DND-41 (cell line): ENCODE measurements at regions not wholly inside any gene's neighbourhood (a gene's known extent, or its start where the extent isn't known, plus 50 kb on each side); places are given as distances from the start of the nearest gene placed in this dataset.

Source experiments
- ATAC-seq: fragments of 200-7000 bp; cut with Tn5 transposase; 3 replicates; pipeline ENCODE4 v1.9.1; 2021; ENCODE audit warnings: low read depth; ENCODE audit not compliant: insufficient read depth
- DNase-seq: peaks from one replicate; pipeline ENCODE4 v3.0.0-alpha.2; 2020
- H2AFZ ChIP-seq: 2 replicates; pipeline ENCODE4 v1.6.0; 2012; ENCODE audit warnings: low read depth, low read length
- H3K27ac ChIP-seq: 2 replicates; pipeline ENCODE4 v1.5.1; 2012; ENCODE audit warnings: low read length, inconsistent platforms
- H3K27me3 ChIP-seq: fragments of 200-600 bp; sonication (generic); 2 replicates; pipeline ENCODE4 v1.6.0; 2012; ENCODE audit warnings: low read length, mild to moderate bottlenecking, inconsistent platforms; ENCODE audit not compliant: insufficient read depth, poor library complexity
- H3K36me3 ChIP-seq: 2 replicates; pipeline ENCODE4 v1.5.1; 2012; ENCODE audit warnings: low read length, inconsistent platforms; ENCODE audit not compliant: insufficient read depth
- H3K4me1 ChIP-seq: 2 replicates; pipeline ENCODE4 v1.5.1; 2012; ENCODE audit warnings: mild to moderate bottlenecking, low read length; ENCODE audit not compliant: insufficient read depth
- H3K4me2 ChIP-seq: 2 replicates; pipeline ENCODE4 v1.6.0; 2012; ENCODE audit warnings: mild to moderate bottlenecking, moderate library complexity, low read length, inconsistent platforms; ENCODE audit not compliant: insufficient read depth
- H3K4me3 ChIP-seq, 2 experiments: fragments of 200-600 bp in 1 of 2; shearing (Covaris generic) in 1 of 2; 2 replicates each; pipeline ENCODE4 v1.5.1; 2012 to 2016; ENCODE audit warnings: inconsistent platforms in 2 of 2, low read length in 2 of 2, mild to moderate bottlenecking in 2 of 2, low read depth in 1 of 2, moderate library complexity in 1 of 2
- H3K79me2 ChIP-seq: 2 replicates; pipeline ENCODE4 v1.6.0; 2012; ENCODE audit warnings: low read length, inconsistent platforms; ENCODE audit not compliant: insufficient read depth
- H3K9ac ChIP-seq: 2 replicates; pipeline ENCODE4 v1.6.0; 2012; ENCODE audit warnings: low read depth, mild to moderate bottlenecking, inconsistent platforms, low read length, moderate library complexity
- H3K9me3 ChIP-seq: 2 replicates; pipeline ENCODE4 v1.5.1; 2012; ENCODE audit warnings: low read length, moderate library complexity, mild to moderate bottlenecking, inconsistent platforms; ENCODE audit not compliant: insufficient read depth, severe bottlenecking
- H4K20me1 ChIP-seq: 2 replicates; pipeline ENCODE4 v1.6.0; 2012; ENCODE audit warnings: low read length; ENCODE audit not compliant: insufficient read depth
- CTCF ChIP-seq: IDR thresholded peaks from 2 replicates; pipeline ENCODE4 v1.5.1; 2012; ENCODE audit warnings: borderline replicate concordance, low read length, moderate library complexity, mild to moderate bottlenecking; ENCODE audit not compliant: poor library complexity, severe bottlenecking; ENCODE audit errors: extremely low read depth
- EZH2 ChIP-seq: IDR thresholded peaks from 3 replicates; pipeline ENCODE4 v1.6.1; 2012; ENCODE audit warnings: borderline replicate concordance, low read depth, mild to moderate bottlenecking, moderate library complexity, low read length, inconsistent platforms; ENCODE audit not compliant: severe bottlenecking

- Histone ChIP-seq H3K36me3 (no peaks in the 10 kb centered on the region), H3K9ac (no peak overlapping the region), H3K27ac (no peak overlapping the region), H3K4me2 (no peak overlapping the region), H4K20me1 (no peaks in the 10 kb centered on the region), H3K4me1 (no peaks in the 10 kb centered on the region), H3K4me3 (no peak overlapping the region), H3K79me2 (no peaks in the 10 kb centered on the region), H3K27me3 (no peaks in the 10 kb centered on the region), H3K9me3 (no peaks in the 10 kb centered on the region), H2AFZ (no peak overlapping the region)
- TF ChIP-seq CTCF = no peak
- TF ChIP-seq EZH2 = no peak
- DNase-seq (no peak), ATAC-seq (no peak)
Measured at GRCh38 chr2:146852661-146853060, 992.2 kb upstream of the ACVR2A start.

GRCh38 chr2:146850746-146851145 lies 994.1 kb upstream of the ACVR2A start:
- Histone ChIP-seq H3K79me2 (no peaks in the 10 kb centered on the region), H3K9me3 (no peaks in the 10 kb centered on the region), H3K4me1 (no peaks in the 10 kb centered on the region), H3K9ac (no peak overlapping the region), H3K4me3 (no peak overlapping the region), H2AFZ (no peak overlapping the region), H4K20me1 (no peaks in the 10 kb centered on the region), H3K27ac (no peak overlapping the region), H3K4me2 (no peak overlapping the region), H3K36me3 (no peaks in the 10 kb centered on the region), H3K27me3 (no peaks in the 10 kb centered on the region)
- ATAC-seq (no peak), DNase-seq (no peak)
- TF ChIP-seq EZH2 (no peak), CTCF (no peak)

- no peaks in the 10 kb centered on the region for H3K79me2 ChIP-seq
- H3K4me2 ChIP-seq = no peak overlapping the region
- ATAC-seq (no peak), DNase-seq (no peak)
- no peaks in the 10 kb centered on the region for H3K4me1 ChIP-seq
- no peaks in the 10 kb centered on the region for H3K9me3 ChIP-seq
- no peak overlapping the region for H3K9ac ChIP-seq
- no peak for TF ChIP-seq CTCF
- TF ChIP-seq EZH2 = no peak
- no peak overlapping the region for H3K4me3 ChIP-seq
- H3K27me3 ChIP-seq = no peaks in the 10 kb centered on the region
- no peak overlapping the region for H3K27ac ChIP-seq
- no peak overlapping the region for H2AFZ ChIP-seq
- H3K36me3 ChIP-seq = no peaks in the 10 kb centered on the region
- no peaks in the 10 kb centered on the region for H4K20me1 ChIP-seq
Measured at GRCh38 chr2:146847846-146848245, 997.0 kb upstream of the ACVR2A start.
